HTR-8/SVneo (cell line): ENCODE measurements at regions not wholly inside any gene's neighbourhood (a gene's known extent, or its start where the extent isn't known, plus 50 kb on each side); places are given as distances from the start of the nearest gene placed in this dataset.
"Not testable (repeated sequence)": the region's sequence is repeated elsewhere in the genome, so short reads cannot be mapped to it uniquely, and the experiment has no call there.

Source experiments
- DNase-seq: peaks from one replicate; pipeline ENCODE4 v3.0.0; 2011; ENCODE audit warnings: low spot score, mixed read lengths; ENCODE audit not compliant: insufficient read length
- FAIRE-seq: peaks from 2 replicates; lab custom pipeline; 2011; peaks lifted over from hg19 to GRCh38; lab: Jason Lieb, UNC

DNA sequence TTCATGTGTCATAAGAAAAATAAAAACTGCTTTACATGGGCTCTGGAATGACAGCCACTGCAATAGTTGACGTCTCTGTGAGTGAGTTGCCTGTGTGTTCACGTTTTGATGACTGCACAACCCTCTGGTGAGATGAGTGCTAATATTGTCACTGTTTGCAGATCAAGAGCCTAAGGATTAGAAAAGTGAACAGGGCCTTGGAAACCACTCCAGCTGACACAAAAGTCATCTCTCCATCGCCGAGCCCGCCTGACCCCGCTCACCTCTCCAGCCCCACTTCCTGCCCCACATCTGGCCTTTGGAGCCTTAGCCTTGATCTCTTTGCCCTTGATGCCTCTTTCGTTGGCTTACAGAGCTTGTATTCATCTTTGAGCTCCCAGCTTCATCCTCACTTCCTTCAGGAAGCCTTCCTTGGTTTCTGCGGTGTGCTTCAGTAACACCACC, 351.7 kb downstream of the TCERG1L start:
- DNase-seq = no peak

DNA sequence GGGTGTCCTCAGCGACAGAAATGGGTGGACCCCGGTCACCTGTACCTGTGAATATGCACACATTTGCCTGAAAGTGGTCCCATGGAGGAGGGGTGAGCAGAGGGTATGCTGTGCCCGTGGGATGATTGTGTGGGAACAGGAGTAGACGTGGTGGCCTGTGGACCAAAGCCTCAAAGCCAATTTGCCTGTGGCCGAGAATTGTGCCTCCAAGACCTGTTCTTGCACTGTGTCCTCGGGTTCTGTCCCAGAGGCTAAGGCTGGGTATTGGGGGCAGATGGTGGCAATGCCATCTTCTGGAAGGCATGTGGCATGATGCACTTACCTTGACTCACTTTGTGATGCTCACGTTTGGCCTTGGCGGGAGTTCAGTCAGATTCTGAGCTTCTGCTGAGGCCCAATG, 351.0 kb downstream of the TCERG1L start:
- DNase-seq = no peak
- no peak for FAIRE-seq

More for the DNA sequence above, 351.7 kb downstream of the TCERG1L start:
- no peak for FAIRE-seq

DNA sequence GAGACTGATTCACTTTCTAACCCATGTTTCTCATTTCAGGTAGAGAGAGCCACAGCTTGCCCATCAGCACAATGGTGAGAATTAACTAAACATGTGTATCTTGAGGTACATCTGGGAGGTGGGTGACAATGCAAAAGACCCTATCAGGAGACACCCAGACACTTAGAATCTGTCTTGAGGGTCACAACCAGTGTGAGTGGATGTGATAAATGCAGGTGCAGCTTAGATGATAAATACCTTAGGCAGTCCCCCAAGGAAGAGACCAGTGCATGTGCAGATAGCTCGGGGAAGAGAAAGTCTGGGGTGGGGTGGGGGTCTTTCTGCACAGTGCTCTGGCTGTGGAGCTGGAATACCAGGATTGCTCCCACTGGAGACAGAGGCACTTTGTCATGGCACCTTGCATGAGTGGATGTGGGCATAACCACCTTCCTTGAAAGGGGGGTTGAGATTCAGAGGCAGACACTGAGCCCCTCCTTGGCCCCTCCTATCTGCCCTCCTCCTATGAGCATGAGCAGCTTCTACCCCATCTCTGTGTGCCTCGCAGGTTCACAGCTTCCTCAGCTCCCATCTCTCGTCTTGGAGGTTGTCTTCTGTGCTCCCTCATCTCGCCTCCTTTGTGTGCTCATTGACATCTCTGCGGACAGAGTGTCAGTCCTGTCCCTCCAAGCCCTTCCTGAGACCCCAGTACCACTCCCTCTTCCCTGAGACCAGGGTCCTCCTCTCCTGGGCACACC, 349.8 kb downstream of the TCERG1L start:
- DNase-seq (no peak), FAIRE-seq (no peak)

DNA sequence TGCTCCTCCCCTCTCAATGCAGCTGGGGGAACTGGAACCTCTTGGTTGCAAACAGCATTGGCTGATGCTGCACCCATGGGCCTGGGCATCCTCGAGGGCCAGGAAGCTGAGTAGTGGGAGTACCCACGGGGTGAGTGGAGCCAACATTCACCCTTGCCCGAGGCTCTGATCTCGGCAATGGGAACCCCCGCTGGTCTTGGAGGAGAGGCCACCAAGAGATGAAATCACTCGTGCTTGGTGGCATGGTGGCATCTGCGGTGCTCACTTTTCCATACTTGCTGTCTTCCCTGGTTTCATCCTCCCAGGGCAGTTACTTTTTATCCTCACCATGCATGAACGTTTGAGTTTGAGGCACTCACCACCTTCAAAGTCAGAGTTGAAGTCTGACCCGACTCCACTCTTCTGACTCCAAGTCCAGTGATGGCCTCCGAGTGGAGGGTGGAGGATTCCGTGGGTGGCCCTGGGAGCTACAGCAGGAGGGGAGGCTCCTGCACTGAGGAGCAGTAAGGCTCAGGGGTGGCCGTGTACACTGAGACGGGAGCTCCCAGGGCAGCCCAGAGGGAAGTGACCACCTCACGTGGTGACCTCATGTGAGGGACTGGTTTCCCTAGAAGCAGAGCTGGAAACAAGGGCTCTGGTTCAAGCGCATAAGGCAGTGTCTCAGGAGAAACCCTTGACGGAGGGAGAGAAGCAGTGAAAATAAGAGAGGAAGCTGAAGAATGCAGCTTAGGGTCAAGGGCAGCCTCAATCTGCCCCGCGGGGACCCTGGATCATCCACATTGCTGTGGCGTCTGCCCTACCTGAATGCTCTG, 349.1 kb downstream of the TCERG1L start:
- FAIRE-seq = no peak
- DNase-seq = no peak

DNA sequence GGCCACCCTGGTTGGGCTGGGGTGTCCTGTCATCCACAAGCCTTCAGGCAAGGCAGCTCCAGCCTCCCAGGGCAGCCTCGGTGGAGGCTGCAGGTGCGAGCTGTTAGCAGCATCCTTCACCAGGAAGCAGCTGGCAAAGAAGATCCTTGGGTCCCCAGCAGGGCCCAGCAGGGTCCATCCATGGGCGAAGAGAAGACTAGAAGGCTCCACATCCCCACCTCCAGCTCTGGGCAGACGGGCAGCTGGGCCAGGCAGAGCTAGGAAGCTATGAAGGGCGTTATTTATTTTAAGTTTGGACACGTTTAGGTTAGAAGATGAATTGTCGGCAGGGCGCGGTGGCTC, 348.5 kb downstream of the TCERG1L start:
- DNase-seq (no peak), FAIRE-seq (no peak)

DNA sequence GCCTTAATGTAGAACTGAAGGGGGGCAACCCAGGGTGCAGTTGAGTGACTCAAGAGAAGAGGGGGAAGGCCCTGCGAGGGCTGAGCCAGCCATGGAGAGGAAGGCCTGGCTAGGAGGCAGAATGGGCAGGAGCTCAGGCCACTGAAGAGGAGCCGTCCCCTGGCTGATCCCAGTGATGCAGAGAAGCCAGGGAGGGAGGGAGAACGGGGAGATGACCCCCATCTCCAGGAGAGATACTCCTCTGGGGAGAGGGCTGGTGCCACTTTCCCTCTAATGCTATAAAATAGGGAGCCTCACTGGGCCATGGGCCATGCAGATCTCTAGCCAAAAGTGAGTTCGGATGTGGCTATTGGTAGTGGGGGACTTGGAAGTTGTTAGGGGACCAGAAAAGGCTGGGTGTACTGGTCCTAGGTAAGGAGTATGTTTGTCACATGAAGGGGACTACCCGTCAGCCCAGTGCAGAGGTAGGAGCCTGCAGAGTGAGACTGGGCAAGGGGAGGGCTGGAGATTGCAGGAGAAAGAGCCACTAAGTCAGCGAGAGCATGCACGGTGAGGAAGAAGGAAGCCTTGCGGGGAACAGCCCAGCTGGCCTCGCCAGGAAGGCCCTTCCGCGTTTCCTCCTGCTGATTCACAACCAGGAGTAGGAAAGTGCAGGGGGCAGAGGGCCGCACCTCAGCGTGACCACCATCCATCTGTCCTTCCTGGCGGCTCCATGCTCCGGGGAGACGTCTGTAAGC, 347.6 kb downstream of the TCERG1L start:
- DNase-seq = no peak
- no peak for FAIRE-seq

DNA sequence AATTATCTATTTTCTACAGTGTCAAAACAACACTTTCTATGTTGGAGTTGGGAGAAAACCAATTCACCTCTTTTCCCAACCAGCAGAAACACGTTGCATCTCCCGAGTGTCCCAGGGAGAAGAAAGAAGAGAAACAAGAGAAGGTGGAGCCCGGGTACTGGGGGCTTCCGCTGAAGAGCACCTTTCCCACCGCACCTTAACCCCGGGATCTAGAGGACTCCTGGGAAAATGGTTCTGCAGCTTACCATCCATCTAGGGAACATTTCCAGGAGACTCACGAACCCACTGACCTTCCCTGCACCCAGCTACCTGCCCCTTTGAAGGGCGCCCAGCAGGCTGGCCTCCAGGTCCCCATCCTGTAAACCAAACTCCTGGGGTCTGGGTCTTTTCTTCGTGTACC, 346.8 kb downstream of the TCERG1L start:
- FAIRE-seq = no peak
- no peak for DNase-seq

DNA sequence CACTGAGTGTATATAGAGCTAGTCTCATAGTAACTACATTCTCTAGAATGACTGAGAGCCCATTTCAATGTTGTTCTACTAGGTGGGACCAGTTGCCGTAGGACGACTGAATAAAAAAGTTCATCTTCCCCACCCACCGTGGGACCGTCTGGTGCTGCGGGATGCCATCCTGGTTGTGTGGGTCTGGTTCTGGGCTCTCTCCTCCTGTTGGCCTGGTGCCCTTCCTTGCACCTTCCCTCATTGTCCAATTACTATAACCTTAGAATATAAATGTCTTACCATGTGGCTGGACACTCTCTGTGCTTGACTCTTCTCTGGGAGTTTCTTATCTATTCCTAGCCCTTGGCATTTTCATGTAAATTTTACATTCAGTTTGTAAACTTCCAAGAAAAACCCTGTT, 344.4 kb downstream of the TCERG1L start:
- DNase-seq (no peak), FAIRE-seq (no peak)

DNA sequence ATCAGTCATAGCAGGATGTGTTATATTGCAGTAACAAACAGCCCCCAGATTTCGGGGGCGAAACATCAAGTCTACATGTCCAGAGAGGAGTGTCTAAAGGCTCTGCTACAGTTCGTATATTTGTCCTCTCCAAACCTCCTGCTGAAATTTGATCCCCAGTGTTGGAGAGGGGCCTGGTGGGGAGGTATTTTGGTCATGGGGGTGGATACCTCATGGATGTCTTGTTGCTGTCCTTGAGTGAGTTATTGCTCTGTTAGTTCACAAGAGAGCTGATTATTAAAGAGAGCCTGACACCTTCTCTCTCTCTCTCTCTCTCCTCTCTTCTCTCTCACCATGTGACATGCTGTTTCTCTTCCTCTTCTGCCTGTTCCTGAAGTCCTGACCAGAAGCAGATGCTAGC, 343.7 kb downstream of the TCERG1L start:
- DNase-seq = no peak
- no peak for FAIRE-seq

DNA sequence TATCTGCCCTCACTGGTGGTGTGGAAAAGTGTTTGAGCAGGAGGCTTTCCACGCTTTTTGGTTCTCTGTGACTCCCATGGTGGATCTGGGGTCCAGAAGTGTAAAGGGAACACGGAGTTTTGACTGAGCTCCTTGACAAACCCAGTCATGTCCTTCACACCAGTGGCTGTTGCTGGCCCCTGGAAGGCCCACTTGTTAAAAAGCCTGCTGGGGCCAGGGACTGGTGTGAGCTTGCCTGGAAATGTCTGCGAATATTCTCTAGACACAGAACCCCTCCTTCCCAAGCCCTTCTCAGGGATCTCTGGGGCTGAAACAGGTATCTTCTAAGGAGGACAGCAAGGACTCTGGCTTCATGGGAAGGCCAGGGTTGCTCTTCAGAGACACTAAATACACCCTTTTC, 343.0 kb downstream of the TCERG1L start:
- DNase-seq (no peak), FAIRE-seq (no peak)

DNA sequence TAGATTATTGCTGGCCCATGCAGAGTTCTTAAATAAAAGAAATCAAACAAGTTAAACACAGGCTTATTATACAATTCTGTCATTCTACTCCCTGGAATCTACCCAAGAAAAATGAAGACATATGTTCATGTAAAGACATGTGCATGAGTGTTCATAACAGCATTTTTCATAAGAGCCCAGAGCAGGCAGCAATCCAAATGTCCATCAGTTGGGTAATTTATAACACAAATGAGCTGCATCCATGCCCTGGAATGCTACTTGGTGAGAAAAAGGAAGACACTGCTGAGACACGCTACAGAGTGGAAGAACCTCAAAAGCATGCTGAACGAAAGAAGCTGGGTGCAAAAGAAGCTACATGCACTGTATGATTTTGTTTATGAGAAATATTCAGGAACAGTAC, 342.6 kb downstream of the TCERG1L start:
- DNase-seq (no peak), FAIRE-seq (no peak)

DNA sequence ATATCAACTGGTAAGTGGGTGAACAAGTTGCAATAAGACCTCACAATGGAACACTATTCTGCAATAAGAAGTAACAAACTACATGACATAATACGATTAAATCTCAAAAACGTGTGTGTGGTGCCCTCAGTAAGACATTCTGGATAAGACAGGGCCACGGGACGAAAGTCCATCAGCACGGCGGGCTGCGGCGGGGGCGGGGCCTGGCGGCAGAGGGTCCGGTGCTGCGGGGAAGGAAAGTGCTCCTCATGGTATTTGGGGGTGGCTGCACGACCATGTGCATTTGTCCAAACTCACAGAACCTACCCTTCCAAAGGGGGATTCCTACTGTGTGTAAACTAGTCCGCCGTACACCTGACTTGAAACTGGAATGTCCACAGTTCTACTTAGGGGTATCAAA, 341.8 kb downstream of the TCERG1L start:
- DNase-seq (no peak), FAIRE-seq (no peak)

DNA sequence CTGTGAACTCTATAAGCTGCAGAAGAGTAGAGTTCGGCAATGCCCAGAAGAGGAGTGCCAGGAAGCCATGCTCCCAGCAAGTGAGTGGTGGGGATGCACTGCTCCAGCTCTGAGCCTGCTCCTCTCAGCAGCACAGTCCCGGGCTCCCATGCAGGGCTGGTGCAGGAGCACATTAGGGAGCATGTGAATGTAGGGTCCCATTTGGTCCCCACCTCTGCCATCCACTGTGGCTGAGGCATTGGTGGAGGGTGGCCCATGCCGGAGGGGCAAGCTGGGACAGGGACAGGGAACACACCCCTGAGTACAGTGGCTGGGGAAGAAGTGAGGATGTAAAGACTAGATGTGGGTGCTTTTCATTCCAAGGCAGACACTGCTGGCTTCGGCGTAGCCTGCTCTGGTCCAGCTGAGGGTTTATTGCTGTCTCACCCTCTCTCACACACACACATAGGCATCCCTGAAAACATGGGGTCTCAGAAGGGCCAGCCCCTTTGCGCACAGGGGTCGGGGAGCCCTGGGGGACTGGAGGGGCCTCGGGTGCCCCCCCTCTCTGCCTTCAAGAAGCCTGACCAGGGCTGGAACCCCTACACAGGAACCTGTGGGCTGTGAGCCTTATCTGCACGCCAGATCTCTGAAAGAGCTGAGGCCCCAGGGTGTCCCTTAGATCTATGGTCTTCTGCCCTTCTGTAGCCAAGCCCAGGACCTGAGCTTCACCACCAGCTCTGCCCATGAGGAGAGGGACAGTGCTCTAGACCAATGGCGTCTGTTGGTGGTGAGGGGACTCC, 341.0 kb downstream of the TCERG1L start:
- FAIRE-seq = no peak
- no peak for DNase-seq

DNA sequence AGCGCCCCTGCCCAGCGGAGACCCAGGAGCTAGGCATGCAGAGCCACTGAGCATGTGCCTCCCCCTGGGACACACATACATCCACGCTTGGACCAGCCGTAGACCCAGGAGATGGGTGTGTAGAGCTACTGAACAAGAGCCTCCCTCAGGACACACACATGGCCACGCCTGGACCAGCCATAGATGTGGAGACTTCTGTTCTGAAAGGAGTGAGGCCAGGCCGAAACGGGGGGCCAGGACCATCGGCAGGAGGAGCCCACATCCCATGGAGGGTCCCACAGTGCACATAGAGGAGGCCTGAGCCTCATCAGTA, 340.4 kb downstream of the TCERG1L start:
- FAIRE-seq = no peak
- no peak for DNase-seq

DNA sequence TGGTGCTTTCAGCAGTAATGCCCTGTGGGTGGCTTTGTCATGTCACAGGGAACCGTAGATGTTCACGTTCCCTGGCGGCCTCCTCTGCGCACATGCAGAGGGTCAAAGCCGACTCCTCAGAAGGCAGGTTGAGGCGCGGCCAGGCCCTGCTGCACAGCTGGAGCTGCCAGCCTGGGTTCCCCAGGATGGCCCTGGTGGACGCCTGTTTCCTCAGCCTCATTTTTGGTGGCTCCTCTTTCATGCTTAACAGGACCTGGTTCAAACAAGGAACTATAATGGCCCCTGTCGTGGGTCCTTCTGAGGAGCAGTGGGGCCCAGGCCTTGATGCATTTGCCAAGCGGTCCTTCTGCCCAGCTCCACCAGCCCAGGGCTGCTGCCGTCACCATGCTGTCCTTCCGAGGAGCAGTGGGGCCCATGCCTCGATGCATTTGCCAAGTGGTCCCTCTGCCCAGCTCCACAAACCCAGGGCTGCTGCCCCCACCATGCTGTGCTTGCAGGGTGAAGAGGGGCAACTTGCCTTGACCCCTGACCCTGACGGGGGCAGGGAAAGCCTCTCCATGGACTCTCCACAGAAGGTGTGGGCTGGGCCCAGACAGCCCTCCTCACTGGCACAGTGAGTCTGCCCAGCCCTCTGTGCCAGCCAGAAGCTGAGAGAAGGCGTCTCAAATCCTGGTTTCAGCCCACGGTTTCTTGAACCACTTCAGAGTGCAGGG, 338.2 kb downstream of the TCERG1L start:
- DNase-seq (no peak), FAIRE-seq (no peak)

DNA sequence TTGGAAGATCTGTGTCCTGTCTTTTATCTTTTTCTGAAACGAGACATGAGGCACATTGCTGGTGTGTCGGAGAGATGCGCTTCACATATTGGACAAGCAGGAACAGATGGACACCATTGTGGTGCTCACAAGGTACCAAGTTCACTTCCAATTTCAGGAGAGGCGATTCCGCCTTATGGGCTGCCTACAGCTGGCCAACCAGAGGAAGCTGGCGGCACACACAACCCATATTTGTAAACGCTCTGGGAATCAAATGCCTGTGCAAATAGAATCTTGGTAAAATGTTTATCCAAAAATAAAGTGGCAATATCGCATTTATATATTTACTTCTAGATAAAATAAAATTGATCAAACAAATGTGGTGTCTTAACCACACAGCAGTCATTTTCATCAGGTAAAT, 337.4 kb downstream of the TCERG1L start:
- no peak for DNase-seq
- no peak for FAIRE-seq

DNA sequence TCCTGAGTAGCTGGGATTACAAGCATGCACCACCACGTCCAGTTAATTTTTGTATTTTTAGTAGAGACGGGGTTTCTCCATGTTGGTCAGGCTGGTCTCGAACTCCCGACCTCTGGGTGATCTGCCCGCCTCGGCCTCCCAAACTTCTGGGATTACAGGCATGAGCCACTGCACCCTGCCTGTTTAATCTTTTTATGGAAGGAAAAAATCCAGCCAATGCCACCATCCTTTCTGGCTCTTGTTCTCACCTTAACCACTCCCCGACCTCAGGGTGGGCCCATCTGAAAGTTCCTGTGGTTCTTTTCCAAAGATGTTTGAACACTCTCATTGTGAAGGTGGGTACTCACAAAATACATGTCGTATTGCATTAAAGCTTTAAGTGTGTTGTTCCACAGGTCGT, 336.2 kb downstream of the TCERG1L start:
- not testable (repeated sequence) for FAIRE-seq, DNase-seq

DNA sequence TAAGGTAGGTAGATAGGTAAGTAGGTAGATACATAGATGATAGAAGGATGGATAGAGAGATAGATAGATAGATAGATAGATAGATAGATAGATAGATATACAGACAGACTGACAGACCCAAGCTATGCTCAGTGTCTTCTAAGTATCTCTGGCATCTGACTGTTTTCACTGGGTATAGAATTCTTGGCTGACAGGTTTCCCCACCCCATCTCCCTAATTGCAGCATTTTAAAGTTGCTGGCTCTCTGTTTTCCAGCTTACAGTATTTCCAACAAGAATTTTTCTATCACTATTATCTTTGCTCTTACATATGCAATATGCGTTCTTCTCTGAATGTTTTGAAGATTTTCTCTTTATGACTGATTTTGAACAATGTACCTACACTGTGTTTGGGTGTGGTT, 328.7 kb downstream of the TCERG1L start:
- FAIRE-seq = no peak
- DNase-seq = no peak

DNA sequence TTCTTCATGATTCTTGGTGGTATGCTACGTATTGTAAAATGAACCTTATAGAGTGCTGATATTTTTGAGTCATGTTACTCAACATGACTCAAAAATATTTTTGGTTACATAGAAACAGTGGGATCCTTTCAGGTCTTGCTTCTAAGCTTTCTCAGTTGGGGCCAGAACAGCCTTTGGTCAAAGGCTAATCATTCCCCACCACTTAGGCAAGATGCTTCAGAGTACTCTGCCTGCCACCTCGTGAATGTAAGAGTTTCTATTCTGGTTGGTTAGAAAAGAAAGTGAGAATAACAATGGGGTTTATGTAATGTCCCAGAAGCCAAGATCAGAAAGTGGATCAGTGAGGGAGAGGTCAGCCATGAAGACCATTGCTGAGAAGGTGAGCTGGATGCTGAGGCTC, 327.8 kb downstream of the TCERG1L start:
- no peak for FAIRE-seq

DNA sequence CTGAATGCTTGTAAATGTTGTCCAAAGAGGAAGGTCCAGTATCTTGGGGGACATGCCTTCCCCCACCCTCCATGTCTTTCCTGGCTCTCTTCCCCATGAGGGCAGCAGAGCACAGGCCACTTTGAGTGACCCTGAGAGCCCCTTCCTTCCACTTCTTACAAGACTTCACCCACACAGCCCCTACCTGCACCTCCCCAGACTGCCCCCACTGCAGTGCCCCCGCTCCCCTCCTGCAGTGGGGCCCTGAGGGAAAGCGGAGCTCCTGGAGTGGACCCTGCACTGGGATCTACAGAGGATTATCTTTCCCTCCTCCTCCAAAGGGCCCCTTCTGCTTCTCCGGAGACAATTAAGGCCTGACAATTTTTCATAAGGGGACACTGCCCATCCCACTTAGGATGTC, 326.8 kb downstream of the TCERG1L start:
- no peak for DNase-seq
- no peak for FAIRE-seq

More for the DNA sequence above, 327.8 kb downstream of the TCERG1L start:
- no peak for DNase-seq
